ENCODE measurements at regions not wholly inside any gene's neighbourhood (a gene's known extent, or its start where the extent isn't known, plus 50 kb on each side); places are given as distances from the start of the nearest gene placed in this dataset.

DNA sequence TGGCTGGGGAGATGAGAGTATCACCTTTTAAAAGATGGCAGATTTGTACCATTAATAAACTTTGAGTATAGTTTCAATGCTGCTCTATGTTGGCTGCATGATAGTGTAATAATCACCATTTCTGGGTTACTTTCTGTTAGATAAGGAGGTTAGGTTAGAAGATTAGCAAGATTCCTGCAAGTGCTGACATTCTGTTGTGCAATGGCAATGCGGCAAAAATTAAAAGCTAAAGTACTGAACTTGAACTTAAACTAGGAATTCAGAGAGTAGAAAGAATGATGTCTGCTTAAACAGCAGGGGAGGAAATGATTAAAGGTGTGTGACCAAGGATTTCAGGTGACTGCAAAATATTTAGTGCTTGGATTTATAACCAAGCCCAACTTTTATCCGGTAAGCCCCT is 399.8 kb upstream of the MON1B start:
- Histone ChIP-seq H3K27ac (ENCODE audit: low read depth in 2 of 2, low read length in 1 of 2) (no peak overlapping the region), H3K4me1 (ENCODE audit: control insufficient read depth in 2 of 2, insufficient read depth in 2 of 2, low read length in 1 of 2) (no peaks in the 10 kb centered on the region), H3K36me3 (ENCODE audit: control insufficient read depth in 2 of 2, insufficient read depth in 2 of 2, low read length in 1 of 2) (no peaks in the 10 kb centered on the region), H3K27me3 (ENCODE audit: control insufficient read depth in 1 of 2, insufficient read depth in 2 of 2, low read length in 2 of 2) (no peaks in the 10 kb centered on the region), H3K4me3 (ENCODE audit: low read depth in 1 of 2, low read length in 2 of 2) (no peak overlapping the region), H3K9me3 (ENCODE audit: control insufficient read depth in 2 of 2, insufficient read depth in 1 of 2, low read depth in 1 of 2, low read length in 1 of 2) (peaks cover 2 to 3% of the 10 kb centered on the region in 2 donors)
- WGBS, 2 donors: 72 to 75% methylated on average over 2 of the region's 2 CpGs

DNA sequence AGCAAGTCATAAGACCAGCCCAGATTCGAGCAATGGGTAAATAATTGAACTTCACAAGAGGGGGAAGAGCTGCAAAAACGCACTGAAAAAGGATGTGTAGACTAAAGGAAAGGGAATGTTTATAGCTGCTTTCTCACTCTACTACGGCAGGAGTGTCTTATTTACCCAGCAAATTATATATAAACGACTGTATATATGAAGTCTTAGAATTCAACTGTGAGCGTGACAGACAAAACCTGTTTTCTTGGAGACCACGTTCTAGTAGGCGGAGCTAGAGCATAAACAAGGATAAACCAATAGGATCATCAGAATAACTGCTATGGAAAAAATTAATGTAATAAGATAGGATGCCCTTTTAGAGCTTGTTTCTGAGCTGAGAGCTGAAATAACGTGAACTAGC is 394.6 kb upstream of the MON1B start:
- Histone ChIP-seq H3K4me3 (ENCODE audit: low read depth in 1 of 2, low read length in 2 of 2) (no peak overlapping the region), H3K4me1 (ENCODE audit: control insufficient read depth in 2 of 2, insufficient read depth in 2 of 2, low read length in 1 of 2) (no peaks in the 10 kb centered on the region), H3K36me3 (ENCODE audit: control insufficient read depth in 2 of 2, insufficient read depth in 2 of 2, low read length in 1 of 2) (no peaks in the 10 kb centered on the region), H3K27ac (ENCODE audit: low read depth in 2 of 2, low read length in 1 of 2) (no peak overlapping the region), H3K27me3 (ENCODE audit: control insufficient read depth in 1 of 2, insufficient read depth in 2 of 2, low read length in 2 of 2) (no peaks in the 10 kb centered on the region), H3K9me3 (ENCODE audit: control insufficient read depth in 2 of 2, insufficient read depth in 1 of 2, low read depth in 1 of 2, low read length in 1 of 2) (no peaks in the 10 kb centered on the region)
- 42 to 52% methylated on average over 8 of the region's 8 CpGs for WGBS, 2 donors

DNA sequence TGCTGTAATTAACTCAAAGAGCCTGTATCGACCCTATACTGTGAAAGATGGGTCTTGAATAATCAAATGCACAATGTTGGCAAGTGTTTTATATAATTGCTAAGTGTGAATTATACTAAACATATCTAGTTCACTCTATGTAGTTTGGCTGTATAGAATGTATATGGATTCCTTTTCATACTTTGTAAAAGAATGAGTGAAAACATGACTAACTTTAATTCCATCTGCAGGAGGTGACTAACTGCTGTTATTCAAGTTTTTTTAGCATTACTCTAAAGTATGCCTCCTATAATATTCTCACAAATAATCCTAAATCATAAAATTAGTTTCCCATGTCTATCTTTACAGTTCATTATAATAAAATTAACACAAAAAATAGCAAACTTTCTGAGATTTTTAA is 394.0 kb upstream of the MON1B start:
- no peaks in the 10 kb centered on the region for H3K27me3 ChIP-seq (ENCODE audit: control insufficient read depth in 1 of 2, insufficient read depth in 2 of 2, low read length in 2 of 2)
- H3K36me3 ChIP-seq (ENCODE audit: control insufficient read depth in 2 of 2, insufficient read depth in 2 of 2, low read length in 1 of 2): no peaks in the 10 kb centered on the region
- H3K4me3 ChIP-seq (ENCODE audit: low read depth in 1 of 2, low read length in 2 of 2): no peak overlapping the region
- no peak overlapping the region for H3K27ac ChIP-seq (ENCODE audit: low read depth in 2 of 2, low read length in 1 of 2)
- no peaks in the 10 kb centered on the region for H3K9me3 ChIP-seq (ENCODE audit: control insufficient read depth in 2 of 2, insufficient read depth in 1 of 2, low read depth in 1 of 2, low read length in 1 of 2)
- WGBS, 2 donors: 59 to 66% methylated on average over 1 of the region's 1 CpG
- no peaks in the 10 kb centered on the region for H3K4me1 ChIP-seq (ENCODE audit: control insufficient read depth in 2 of 2, insufficient read depth in 2 of 2, low read length in 1 of 2)

DNA sequence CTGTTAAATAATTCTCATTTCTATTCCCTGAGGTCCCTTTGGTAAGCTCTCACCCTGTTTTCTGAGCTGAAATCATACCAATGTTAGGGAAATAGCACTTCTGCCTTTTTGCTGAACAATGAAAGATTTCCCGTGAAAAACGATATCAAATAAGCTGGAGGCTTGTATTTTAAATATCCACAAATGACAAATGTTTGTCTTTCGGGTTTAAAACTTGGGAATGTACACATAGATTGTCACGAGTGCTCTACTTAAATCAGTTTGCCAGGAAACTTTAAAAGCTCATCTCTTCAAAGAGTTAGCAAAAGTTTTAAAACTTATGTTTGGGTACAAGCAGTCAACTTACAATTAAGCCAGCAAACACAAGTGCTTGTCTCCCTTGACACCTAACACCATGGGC is 393.5 kb upstream of the MON1B start:
- Histone ChIP-seq H3K27ac (ENCODE audit: low read depth in 2 of 2, low read length in 1 of 2) (no peak overlapping the region), H3K27me3 (ENCODE audit: control insufficient read depth in 1 of 2, insufficient read depth in 2 of 2, low read length in 2 of 2) (no peaks in the 10 kb centered on the region), H3K4me3 (ENCODE audit: low read depth in 1 of 2, low read length in 2 of 2) (no peak overlapping the region), H3K9me3 (ENCODE audit: control insufficient read depth in 2 of 2, insufficient read depth in 1 of 2, low read depth in 1 of 2, low read length in 1 of 2) (no peaks in the 10 kb centered on the region), H3K4me1 (ENCODE audit: control insufficient read depth in 2 of 2, insufficient read depth in 2 of 2, low read length in 1 of 2) (no peaks in the 10 kb centered on the region), H3K36me3 (ENCODE audit: control insufficient read depth in 2 of 2, insufficient read depth in 2 of 2, low read length in 1 of 2) (no peaks in the 10 kb centered on the region)
- 64% methylated on average over 4 of the region's 4 CpGs for WGBS, 2 donors

DNA sequence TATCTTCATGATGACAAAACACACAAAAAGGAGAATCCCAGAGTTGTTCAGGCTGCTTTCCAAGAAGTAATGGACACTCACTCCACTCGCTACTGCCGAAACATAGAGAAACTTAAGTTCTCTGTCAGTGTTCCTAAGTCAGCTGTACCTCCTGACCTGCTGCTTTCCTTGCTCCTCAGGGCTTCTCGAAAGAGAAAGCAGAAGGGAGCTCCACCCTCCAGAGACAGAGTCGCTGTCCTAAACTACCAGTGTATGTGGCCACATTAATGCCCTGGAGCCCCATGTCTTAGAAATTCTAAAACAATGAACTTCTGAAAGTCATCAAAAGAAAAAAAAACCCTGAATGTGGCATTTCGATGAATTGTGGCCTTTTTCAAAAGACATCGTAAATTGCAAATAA is 390.8 kb upstream of the MON1B start:
- 83 to 85% methylated on average over 6 of the region's 6 CpGs for WGBS, 2 donors
- Histone ChIP-seq H3K4me1 (ENCODE audit: control insufficient read depth in 2 of 2, insufficient read depth in 2 of 2, low read length in 1 of 2) (no peaks in the 10 kb centered on the region), H3K4me3 (ENCODE audit: low read depth in 1 of 2, low read length in 2 of 2) (no peak overlapping the region), H3K27ac (ENCODE audit: low read depth in 2 of 2, low read length in 1 of 2) (no peak overlapping the region), H3K9me3 (ENCODE audit: control insufficient read depth in 2 of 2, insufficient read depth in 1 of 2, low read depth in 1 of 2, low read length in 1 of 2) (no peaks in the 10 kb centered on the region), H3K36me3 (ENCODE audit: control insufficient read depth in 2 of 2, insufficient read depth in 2 of 2, low read length in 1 of 2) (no peaks in the 10 kb centered on the region), H3K27me3 (ENCODE audit: control insufficient read depth in 1 of 2, insufficient read depth in 2 of 2, low read length in 2 of 2) (no peaks in the 10 kb centered on the region)

DNA sequence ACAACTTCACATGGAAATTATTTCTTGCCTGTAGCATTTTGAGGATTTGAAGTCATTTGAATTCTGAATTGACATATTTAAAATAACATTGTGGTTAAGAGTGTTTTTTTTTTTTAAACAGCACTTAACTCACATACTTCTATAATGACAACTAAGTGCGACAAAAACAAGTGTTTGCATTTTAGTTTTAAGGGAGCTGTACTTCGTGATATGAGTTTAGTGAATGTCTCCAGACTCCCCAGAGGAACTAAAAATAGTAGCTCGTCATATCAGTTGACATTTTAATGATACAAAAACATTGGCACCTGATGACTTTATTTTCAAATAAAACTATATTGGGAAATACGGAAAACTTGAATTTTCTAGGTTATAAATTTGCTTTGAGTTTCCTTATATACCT is 389.6 kb upstream of the MON1B start:
- no peaks in the 10 kb centered on the region for H3K27me3 ChIP-seq (ENCODE audit: control insufficient read depth in 1 of 2, insufficient read depth in 2 of 2, low read length in 2 of 2)
- WGBS, 2 donors: 74 to 76% methylated on average over 4 of the region's 4 CpGs
- H3K36me3 ChIP-seq (ENCODE audit: control insufficient read depth in 2 of 2, insufficient read depth in 2 of 2, low read length in 1 of 2): no peaks in the 10 kb centered on the region
- H3K9me3 ChIP-seq (ENCODE audit: control insufficient read depth in 2 of 2, insufficient read depth in 1 of 2, low read depth in 1 of 2, low read length in 1 of 2): no peaks in the 10 kb centered on the region
- H3K4me3 ChIP-seq (ENCODE audit: low read depth in 1 of 2, low read length in 2 of 2): no peak overlapping the region
- no peak overlapping the region for H3K27ac ChIP-seq (ENCODE audit: low read depth in 2 of 2, low read length in 1 of 2)
- H3K4me1 ChIP-seq (ENCODE audit: control insufficient read depth in 2 of 2, insufficient read depth in 2 of 2, low read length in 1 of 2): no peaks in the 10 kb centered on the region

DNA sequence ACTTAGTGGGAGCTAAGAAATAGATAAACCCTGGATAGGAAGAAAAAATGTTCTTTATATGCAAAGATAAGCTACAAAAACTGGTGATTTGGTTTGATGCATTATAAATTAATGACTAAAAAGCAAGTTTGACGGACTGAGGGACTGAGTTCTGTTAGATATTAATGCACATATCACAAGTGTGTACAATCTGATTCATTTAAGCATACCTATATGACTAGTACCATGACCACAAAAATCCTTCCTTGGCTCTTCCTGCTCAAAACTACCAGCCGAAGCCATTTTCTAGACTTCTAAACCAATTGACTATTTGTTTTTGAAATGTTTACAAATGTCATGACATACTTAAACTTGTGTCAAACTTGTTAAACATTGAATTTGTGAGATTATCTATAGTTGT is 374.5 kb upstream of the MON1B start:
- 59 to 63% methylated on average over 2 of the region's 2 CpGs for WGBS, 2 donors
- H3K27me3 ChIP-seq (ENCODE audit: control insufficient read depth in 1 of 2, insufficient read depth in 2 of 2, low read length in 2 of 2): no peaks in the 10 kb centered on the region
- no peak overlapping the region for H3K4me3 ChIP-seq (ENCODE audit: low read depth in 1 of 2, low read length in 2 of 2)
- no peaks in the 10 kb centered on the region for H3K4me1 ChIP-seq (ENCODE audit: control insufficient read depth in 2 of 2, insufficient read depth in 2 of 2, low read length in 1 of 2)
- no peaks in the 10 kb centered on the region for H3K36me3 ChIP-seq (ENCODE audit: control insufficient read depth in 2 of 2, insufficient read depth in 2 of 2, low read length in 1 of 2)
- H3K9me3 ChIP-seq (ENCODE audit: control insufficient read depth in 2 of 2, insufficient read depth in 1 of 2, low read depth in 1 of 2, low read length in 1 of 2): no peaks in the 10 kb centered on the region
- H3K27ac ChIP-seq (ENCODE audit: low read depth in 2 of 2, low read length in 1 of 2): no peak overlapping the region

DNA sequence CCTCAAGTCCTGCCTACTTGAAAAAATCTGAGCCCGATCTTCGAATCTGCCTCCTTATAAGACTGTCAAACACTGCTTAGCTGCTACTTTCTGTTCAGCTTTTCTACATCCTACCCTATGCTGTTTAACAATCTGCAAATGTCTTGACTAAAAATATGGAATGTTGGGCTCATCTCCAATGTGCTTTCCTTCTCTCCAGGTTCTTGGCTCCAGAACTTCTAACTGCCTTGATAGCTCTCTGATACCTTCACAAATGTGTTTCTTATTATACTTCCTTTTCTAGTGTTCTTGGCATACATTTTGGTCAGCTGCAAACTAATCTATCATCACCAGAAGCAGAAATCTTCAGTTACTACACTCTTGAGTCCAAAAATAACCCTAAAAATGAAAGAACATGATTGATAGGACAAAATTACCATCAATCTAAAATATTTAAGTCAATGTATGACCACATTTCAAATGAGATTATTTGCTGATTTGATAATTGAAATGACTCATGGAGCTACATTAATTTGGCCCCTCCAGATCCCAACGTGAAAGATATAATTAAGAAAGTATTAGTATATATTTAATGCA is 372.3 kb upstream of the MON1B start:
- Histone ChIP-seq H3K27ac (ENCODE audit: low read depth in 2 of 2, low read length in 1 of 2) (no peak overlapping the region), H3K4me3 (ENCODE audit: low read depth in 1 of 2, low read length in 2 of 2) (no peak overlapping the region), H3K9me3 (ENCODE audit: control insufficient read depth in 2 of 2, insufficient read depth in 1 of 2, low read depth in 1 of 2, low read length in 1 of 2) (no peaks in the 10 kb centered on the region), H3K27me3 (ENCODE audit: control insufficient read depth in 1 of 2, insufficient read depth in 2 of 2, low read length in 2 of 2) (no peaks in the 10 kb centered on the region), H3K4me1 (ENCODE audit: control insufficient read depth in 2 of 2, insufficient read depth in 2 of 2, low read length in 1 of 2) (no peaks in the 10 kb centered on the region), H3K36me3 (ENCODE audit: control insufficient read depth in 2 of 2, insufficient read depth in 2 of 2, low read length in 1 of 2) (no peaks in the 10 kb centered on the region)
- WGBS, 2 donors: 39 to 57% methylated on average over 3 of the region's 3 CpGs

DNA sequence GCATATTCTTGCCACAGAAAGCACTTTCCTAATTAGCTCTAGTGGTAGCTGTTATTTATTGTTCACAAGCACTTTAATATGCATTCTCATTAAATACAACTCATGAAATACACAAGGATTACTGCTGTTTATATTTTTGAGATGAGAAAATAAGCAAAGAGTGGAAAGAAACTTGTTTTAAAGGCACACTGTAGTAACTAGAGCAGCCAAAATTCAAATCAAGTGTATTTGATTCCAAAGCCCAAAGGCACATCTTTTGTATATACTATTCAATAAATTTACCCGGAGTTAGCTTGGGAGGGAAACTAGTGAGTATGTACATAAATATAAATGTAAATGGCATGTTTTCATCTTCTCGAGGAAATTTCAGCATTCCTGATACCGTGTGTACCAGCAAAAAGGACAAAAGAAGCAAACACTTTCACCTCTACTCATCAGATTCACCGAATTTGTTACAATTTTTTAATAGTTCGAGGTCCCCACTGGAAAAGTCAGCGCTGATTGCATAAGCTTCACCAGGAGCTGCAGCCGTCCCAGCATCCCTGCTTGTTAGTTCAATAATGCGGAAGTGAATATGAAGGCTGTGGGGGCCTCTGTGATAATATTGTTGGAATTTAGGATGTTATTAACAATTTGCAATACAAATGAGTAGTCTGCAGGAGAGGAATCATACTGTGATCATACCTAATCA is 371.6 kb upstream of the MON1B start:
- Histone ChIP-seq H3K27ac (ENCODE audit: low read depth in 2 of 2, low read length in 1 of 2) (no peak overlapping the region), H3K9me3 (ENCODE audit: control insufficient read depth in 2 of 2, insufficient read depth in 1 of 2, low read depth in 1 of 2, low read length in 1 of 2) (no peaks in the 10 kb centered on the region), H3K4me1 (ENCODE audit: control insufficient read depth in 2 of 2, insufficient read depth in 2 of 2, low read length in 1 of 2) (no peaks in the 10 kb centered on the region), H3K36me3 (ENCODE audit: control insufficient read depth in 2 of 2, insufficient read depth in 2 of 2, low read length in 1 of 2) (no peaks in the 10 kb centered on the region), H3K27me3 (ENCODE audit: control insufficient read depth in 1 of 2, insufficient read depth in 2 of 2, low read length in 2 of 2) (no peaks in the 10 kb centered on the region), H3K4me3 (ENCODE audit: low read depth in 1 of 2, low read length in 2 of 2) (no peak overlapping the region)
- WGBS, 2 donors: 75 to 82% methylated on average over 8 of the region's 8 CpGs

DNA sequence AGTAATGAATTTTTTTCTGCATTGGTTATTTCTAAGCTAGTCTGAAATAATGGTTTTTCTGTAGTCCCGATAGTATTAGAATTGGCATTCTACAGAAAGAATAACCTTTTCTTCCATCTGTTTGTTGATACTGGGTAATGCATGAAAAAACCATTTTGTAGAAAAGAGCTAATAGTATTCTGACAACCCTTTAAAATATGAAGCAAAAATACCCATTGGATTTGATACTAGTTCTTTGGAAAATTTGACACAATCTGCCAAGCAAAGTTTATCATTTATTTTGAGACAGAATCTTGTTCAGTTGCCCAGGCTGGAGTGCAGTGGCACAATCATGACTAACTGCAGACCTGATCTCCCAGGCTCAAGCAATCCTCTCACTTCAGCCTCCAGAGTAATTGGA is 366.8 kb upstream of the MON1B start:
- no peaks in the 10 kb centered on the region for H3K9me3 ChIP-seq (ENCODE audit: control insufficient read depth in 2 of 2, insufficient read depth in 1 of 2, low read depth in 1 of 2, low read length in 1 of 2)
- H3K27me3 ChIP-seq (ENCODE audit: control insufficient read depth in 1 of 2, insufficient read depth in 2 of 2, low read length in 2 of 2): no peaks in the 10 kb centered on the region
- H3K4me1 ChIP-seq (ENCODE audit: control insufficient read depth in 2 of 2, insufficient read depth in 2 of 2, low read length in 1 of 2): no peaks in the 10 kb centered on the region
- H3K36me3 ChIP-seq (ENCODE audit: control insufficient read depth in 2 of 2, insufficient read depth in 2 of 2, low read length in 1 of 2): no peaks in the 10 kb centered on the region
- 61 to 80% methylated on average over 1 of the region's 1 CpG for WGBS, 2 donors
- no peak overlapping the region for H3K27ac ChIP-seq (ENCODE audit: low read depth in 2 of 2, low read length in 1 of 2)
- no peak overlapping the region for H3K4me3 ChIP-seq (ENCODE audit: low read depth in 1 of 2, low read length in 2 of 2)
